Fibroblast of lung (primary cell): ENCODE measurements at regions not wholly inside any gene's neighbourhood (a gene's known extent, or its start where the extent isn't known, plus 50 kb on each side); places are given as distances from the start of the nearest gene placed in this dataset.
"Not testable (repeated sequence)": the region's sequence is repeated elsewhere in the genome, so short reads cannot be mapped to it uniquely, and the experiment has no call there.

Experiments
- CTCF ChIP-seq, 2 donors: IDR thresholded peaks in 1 of 2; conservative IDR thresholded peaks in 1 of 2; 1 replicate in 1 of 2; 2 replicates in 1 of 2; pipeline ENCODE4 v1.5.1; 2011 to 2012; ENCODE audit warnings: low read length in 2 of 2, control low read depth in 1 of 2, inconsistent platforms in 1 of 2, low read depth in 1 of 2, mild to moderate bottlenecking in 1 of 2
- EZH2 ChIP-seq: IDR thresholded peaks from 2 replicates; pipeline ENCODE4 v1.5.1; 2012; ENCODE audit warnings: low read length, control low read depth, mild to moderate bottlenecking; ENCODE audit errors: missing control alignments

GRCh38 chr2:132317026-132317680 is 99.5 kb upstream of the GPR39 start:
- TF ChIP-seq CTCF (conservative IDR thresholded peaks at IDR 0.05 in 1 of 2, IDR thresholded peaks at IDR 0.05 in 1 of 2; ENCODE audit: low read depth in 1 of 2, low read length in 2 of 2); EZH2: not testable (repeated sequence)
